ENCODE measurements at regions not wholly inside any gene's neighbourhood (a gene's known extent, or its start where the extent isn't known, plus 50 kb on each side); places are given as distances from the start of the nearest gene placed in this dataset.

- TF ChIP-seq POLR2AphosphoS5 (IDR thresholded peaks at IDR 0.05; ENCODE audit: low read depth) (no peak), EZH2phosphoT487 (IDR thresholded peaks at IDR 0.05; ENCODE audit: unreplicated experiment) (no peak), CTCF (conservative IDR thresholded peaks at IDR 0.05; ENCODE audit: low read depth in 2 of 2) (no peak), CREB1 (CRISPR knock-in tag; IDR thresholded peaks at IDR 0.05; ENCODE audit: low read depth) (no peak), REST (IDR thresholded peaks at IDR 0.05; ENCODE audit: unreplicated experiment) (no peak), EZH2 (IDR thresholded peaks at IDR 0.05; ENCODE audit: low read depth, unreplicated experiment) (no peak), JUNB (IDR thresholded peaks at IDR 0.05; ENCODE audit: unreplicated experiment) (no peak), ETS1 (IDR thresholded peaks at IDR 0.05) (no peak), ZNF462 (CRISPR knock-in tag; IDR thresholded peaks at IDR 0.05) (no peak), STAT1 (IDR thresholded peaks at IDR 0.05; ENCODE audit: unreplicated experiment) (no peak)
Observed at GRCh38 chr17:71055128-71055527, 885.8 kb downstream of the KCNJ2 start.

Data from GM23338 (cell line).